Panc1 (cell line): ENCODE measurements at regions not wholly inside any gene's neighbourhood (a gene's known extent, or its start where the extent isn't known, plus 50 kb on each side); places are given as distances from the start of the nearest gene placed in this dataset.

ENCODE experiments used
- ATAC-seq: fragments of 200-7000 bp; cut with Tn5 transposase; 2 replicates; pipeline ENCODE4 v1.9.1; 2020; ENCODE audit warnings: mild to moderate bottlenecking, moderate library complexity
- BruUV-seq: library from RNA; stranded (reverse); fragments of 400-500 nt; replicated peaks from 2 replicates; lab custom pipeline; 2021; lab: Mats Ljungman, UMichigan
- CTCF ChIA-PET: fragments of 300-600 bp; sonication (Branson Sonifier 250); formaldehyde crosslinking; loops from one replicate; lab custom pipeline; 2022; ENCODE audit warnings: antibody characterized with exemption; lab: Charles Lee
- POLR2A ChIA-PET: fragments of 300-600 bp; sonication (Branson Sonifier 250); formaldehyde crosslinking; loops from one replicate; lab custom pipeline; 2022; ENCODE audit warnings: antibody characterized with exemption; lab: Charles Lee
- DNase-seq: peaks from one replicate; pipeline ENCODE4 v3.0.0-alpha.2; 2010; ENCODE audit warnings: low read depth, low spot score
- H3K27ac ChIP-seq: 2 replicates; pipeline ENCODE4 v1.5.1; 2011; ENCODE audit warnings: mild to moderate bottlenecking, low read length, inconsistent platforms
- H3K27me3 ChIP-seq: fragments of 200-500 bp; sonication (Bioruptor generic); 2 replicates; pipeline ENCODE4 v1.6.0; 2014; ENCODE audit warnings: low read length, inconsistent platforms; ENCODE audit not compliant: control insufficient read depth, insufficient read depth
- H3K36me3 ChIP-seq: fragments of 200-500 bp; sonication (Bioruptor generic); 2 replicates; pipeline ENCODE4 v1.5.1; 2014; ENCODE audit warnings: inconsistent platforms, mild to moderate bottlenecking, low read length, moderate library complexity; ENCODE audit not compliant: control insufficient read depth, insufficient read depth
- H3K4me1 ChIP-seq: 2 replicates; pipeline ENCODE4 v1.5.1; 2011; ENCODE audit warnings: inconsistent platforms, mild to moderate bottlenecking, low read length, moderate library complexity; ENCODE audit not compliant: control insufficient read depth, insufficient read depth
- H3K4me3 ChIP-seq, 2 experiments: 2 replicates each; pipeline ENCODE4 v1.5.1; 2011 to 2012; ENCODE audit warnings: low read depth in 2 of 2, low read length in 2 of 2, mild to moderate bottlenecking in 2 of 2, inconsistent platforms in 1 of 2, moderate library complexity in 1 of 2
- H3K9me3 ChIP-seq: fragments of 200-500 bp; sonication (Bioruptor generic); 2 replicates; pipeline ENCODE4 v1.5.1; 2014; ENCODE audit warnings: low read depth, mild to moderate bottlenecking, inconsistent platforms, low read length, moderate library complexity; ENCODE audit not compliant: control insufficient read depth, insufficient read depth
- CTCF ChIP-seq: fragments of 450-650 bp; IDR thresholded peaks from 2 replicates; pipeline ENCODE4 v1.5.1; 2017; ENCODE audit warnings: mild to moderate bottlenecking
- POLR2AphosphoS5 ChIP-seq: IDR thresholded peaks from 2 replicates; pipeline ENCODE4 v1.6.1; 2012; ENCODE audit warnings: mild to moderate bottlenecking, low read depth, low read length, moderate library complexity
- REST ChIP-seq, 2 experiments: IDR thresholded peaks; 2 replicates each; pipeline ENCODE4 v1.6.1; 2011 to 2012; ENCODE audit warnings: low read depth in 2 of 2, control low read depth in 1 of 2, low read length in 1 of 2, mild to moderate bottlenecking in 1 of 2, moderate library complexity in 1 of 2; ENCODE audit not compliant: insufficient read depth in 1 of 2
- SIN3A ChIP-seq: IDR thresholded peaks from 2 replicates; pipeline ENCODE4 v1.6.1; 2012; ENCODE audit warnings: low read depth, mild to moderate bottlenecking, low read length, moderate library complexity, borderline replicate concordance; ENCODE audit not compliant: insufficient read depth
- TCF7L2 ChIP-seq: IDR thresholded peaks from 2 replicates; pipeline ENCODE4 v1.6.1; 2011; ENCODE audit warnings: mild to moderate bottlenecking, low read depth, low read length, inconsistent platforms
- in situ Hi-C: cut with HindIII; loops from 2 replicates; pipeline ENCODE4 v1.10.0; 2016; ENCODE audit warnings: low sequenced_read_pairs, low pct_unique_long_range_greater_than_20kb
- intact Hi-C: fragments of 100-400 bp; cut with micrococcal nuclease; formaldehyde crosslinking; loops from one replicate; pipeline ENCODE4 v1.10.0; 2022; ENCODE audit not compliant: unreplicated experiment

- no peak overlapping the region for H3K4me3 ChIP-seq
- no peaks in the 10 kb centered on the region for H3K4me1 ChIP-seq
- no peaks in the 10 kb centered on the region for H3K36me3 ChIP-seq
- H3K27me3 ChIP-seq, result no peaks in the 10 kb centered on the region
- DNase-seq (no peak), ATAC-seq (no peak)
- no TSS peak for BruUV-seq
- no peak for TF ChIP-seq CTCF
- no peak for TF ChIP-seq REST (IDR thresholded peaks at IDR 0.05; ENCODE audit: insufficient read depth in 1 of 2, low read depth in 2 of 2, low read length in 1 of 2)
- no peak for TF ChIP-seq SIN3A
- TF ChIP-seq TCF7L2, result no peak
- no peak for TF ChIP-seq POLR2AphosphoS5
- intact Hi-C loops, result no loop called here
- H3K9me3 ChIP-seq, result no peaks in the 10 kb centered on the region
- no peak overlapping the region for H3K27ac ChIP-seq
- POLR2A ChIA-PET, result no interaction called here
- CTCF ChIA-PET, result no interaction called here
- in situ Hi-C loops, result no loop called here
These were observed 1066.8 kb upstream of the ADGRL3 start for GRCh38 chr4:60133375-60133774.

- no peak for ATAC-seq
- in situ Hi-C loops (no loop called here), intact Hi-C loops (no loop called here)
- Histone ChIP-seq H3K4me1 (no peaks in the 10 kb centered on the region), H3K27ac (no peak overlapping the region), H3K9me3 (no peaks in the 10 kb centered on the region), H3K27me3 (no peaks in the 10 kb centered on the region), H3K4me3 (no peak overlapping the region), H3K36me3 (no peaks in the 10 kb centered on the region)
- BruUV-seq, result no TSS peak
- POLR2A ChIA-PET, result no interaction called here
- TF ChIP-seq POLR2AphosphoS5, result no peak
- TF ChIP-seq SIN3A, result no peak
- TF ChIP-seq CTCF, result no peak
- no peak for TF ChIP-seq TCF7L2
- TF ChIP-seq REST (IDR thresholded peaks at IDR 0.05; ENCODE audit: insufficient read depth in 1 of 2, low read depth in 2 of 2, low read length in 1 of 2), result no peak
- CTCF ChIA-PET, result no interaction called here
- no peak for DNase-seq
These were observed 1066.0 kb upstream of the ADGRL3 start for GRCh38 chr4:60134099-60134498.
